HG03432 (cell line): ENCODE measurements at regions not wholly inside any gene's neighbourhood (a gene's known extent, or its start where the extent isn't known, plus 50 kb on each side); places are given as distances from the start of the nearest gene placed in this dataset.
"Not testable (repeated sequence)": the region's sequence is repeated elsewhere in the genome, so short reads cannot be mapped to it uniquely, and the experiment has no call there.

Source experiments
- ATAC-seq: cut with Tn5 transposase; IDR thresholded peaks from one replicate; pipeline ENCODE4 v1.9.1; 2021; ENCODE audit warnings: mild to moderate bottlenecking, moderate library complexity; ENCODE audit not compliant: unreplicated experiment

DNA sequence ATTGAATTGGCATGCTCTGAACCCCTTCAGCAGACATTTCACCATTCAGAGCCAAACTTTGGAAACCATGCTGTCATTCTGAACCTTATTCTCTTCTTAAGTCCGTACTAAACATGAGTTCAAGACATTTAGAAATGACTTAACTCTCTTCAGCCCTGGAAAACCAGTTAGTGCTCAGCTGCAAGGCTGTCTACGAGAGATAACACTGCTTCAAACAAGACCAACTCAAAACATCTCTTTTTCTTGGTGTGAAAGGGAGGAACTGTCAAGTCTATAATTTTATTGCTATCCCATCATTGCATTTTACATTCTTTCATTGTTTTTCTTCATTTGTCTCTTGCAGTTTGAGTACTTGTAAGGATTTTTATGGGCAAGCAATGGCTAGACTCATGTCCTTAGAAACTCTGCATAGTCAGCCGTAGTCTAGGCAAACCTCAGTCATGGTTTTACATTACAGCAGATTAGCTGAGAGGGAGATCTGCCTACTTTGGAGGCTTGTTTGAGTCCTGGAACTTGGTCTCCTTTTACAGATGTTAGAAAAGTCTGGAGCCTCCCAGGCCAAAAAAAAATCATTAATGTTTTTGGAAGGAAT is 120.6 kb upstream of the JADE1 start:
- ATAC-seq: no peak

DNA sequence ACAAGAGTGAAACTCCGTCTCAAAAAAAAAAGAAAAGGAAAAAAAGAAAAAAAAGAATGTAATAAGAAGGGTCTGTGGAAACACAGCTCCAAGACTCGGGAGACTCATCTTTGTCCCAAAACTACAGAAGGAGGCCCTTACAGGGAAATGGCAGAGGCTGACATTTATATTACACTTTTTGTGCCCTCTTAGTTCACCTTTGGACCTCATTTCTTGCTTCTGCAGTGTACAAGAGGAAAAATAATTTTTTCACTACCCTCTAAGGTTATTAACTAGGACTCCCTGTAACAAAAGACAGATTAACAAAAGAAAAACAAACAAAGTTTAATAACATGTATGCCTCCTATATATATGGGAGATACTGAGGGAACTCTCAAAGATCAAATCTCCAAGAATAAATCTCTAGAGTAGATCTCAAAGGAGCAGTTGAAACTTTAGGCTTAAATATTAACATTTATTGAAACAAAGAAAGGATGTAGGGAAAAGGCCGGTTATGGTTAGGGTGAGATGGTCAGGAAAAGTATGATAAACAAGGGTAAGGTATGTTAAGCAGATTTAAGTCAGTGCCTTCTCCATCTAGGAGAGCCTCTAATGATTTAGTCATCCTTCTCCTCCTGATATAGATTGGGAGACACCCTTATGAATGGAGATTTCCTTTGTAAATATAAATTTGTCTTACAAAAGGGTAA is 121.3 kb upstream of the JADE1 start:
- no peak for ATAC-seq

DNA sequence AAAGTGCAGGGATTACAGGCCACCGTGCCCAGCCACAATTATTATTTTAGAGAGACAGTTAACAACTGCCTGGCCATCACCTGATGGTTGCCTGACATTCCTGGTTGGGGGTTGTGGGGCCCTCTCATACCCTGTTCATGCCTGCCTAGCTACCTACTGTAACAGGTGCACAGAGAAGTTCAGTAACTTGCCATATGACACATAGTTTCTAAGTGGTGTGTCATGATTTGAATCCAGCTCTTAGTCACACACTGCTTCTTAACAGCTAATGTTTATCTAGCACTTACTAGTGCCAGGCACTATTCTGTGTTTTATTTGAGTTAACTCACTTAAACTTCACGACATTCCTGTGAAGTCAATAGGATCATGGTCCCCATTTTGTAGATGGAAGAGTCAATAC is 122.7 kb upstream of the JADE1 start:
- ATAC-seq: no peak

- no peak for ATAC-seq
Observed at GRCh38 chr4:128686032-128686465, 123.5 kb upstream of the JADE1 start.

GRCh38 chr4:128684016-128684415 is 125.5 kb upstream of the JADE1 start:
- no peak for ATAC-seq

DNA sequence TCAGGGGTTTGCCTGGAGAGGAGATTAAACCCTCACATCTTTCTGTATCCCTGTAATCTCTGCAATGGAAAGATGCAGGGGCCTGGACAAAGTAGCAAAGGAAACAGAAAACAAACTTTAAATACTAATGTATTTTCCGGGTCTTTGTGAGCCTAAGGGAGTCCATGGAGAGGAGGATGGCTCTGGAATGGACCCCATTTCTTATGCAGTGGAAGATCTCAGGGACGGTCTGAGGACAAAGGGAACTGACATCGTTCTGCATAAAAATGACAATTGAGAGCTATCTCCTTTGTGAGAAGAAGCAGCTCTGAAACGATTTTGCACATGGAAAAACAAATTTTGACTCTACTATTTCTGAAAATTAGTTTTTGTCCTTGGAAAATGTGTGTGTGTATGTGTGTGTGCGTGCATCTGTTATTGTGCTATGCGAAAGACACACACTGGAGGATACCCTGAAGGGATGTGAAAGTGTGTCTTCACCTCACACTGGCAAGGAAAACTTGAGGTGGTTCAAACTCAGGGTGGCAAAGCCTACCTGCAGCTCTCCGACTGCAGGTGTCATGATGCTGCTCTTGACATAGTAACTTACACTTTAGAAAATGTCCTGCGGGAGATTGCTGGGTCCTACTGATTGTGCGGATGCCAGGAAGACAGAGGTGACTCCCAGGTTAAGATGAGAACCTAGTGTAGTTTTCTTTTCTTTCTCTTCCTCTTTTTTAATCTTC is 126.4 kb upstream of the JADE1 start:
- no peak for ATAC-seq

DNA sequence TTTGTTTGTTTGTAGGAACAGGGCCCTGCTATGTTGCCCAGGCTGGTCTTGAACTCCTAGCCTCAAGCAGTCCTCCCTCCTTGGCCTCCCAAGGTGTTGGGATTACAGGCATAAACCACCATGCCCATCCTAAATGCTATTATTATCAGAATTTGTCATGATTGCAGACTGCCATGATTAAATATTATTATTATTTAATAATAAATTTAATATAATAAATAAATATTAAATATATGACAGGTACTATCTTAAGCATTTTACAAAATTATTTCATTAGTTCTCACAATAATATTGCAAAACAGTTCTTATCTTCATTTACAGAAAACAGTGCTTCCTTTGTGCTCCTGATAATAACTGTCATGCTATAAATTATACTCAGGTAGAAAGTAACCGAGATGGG is 133.4 kb upstream of the JADE1 start:
- no peak for ATAC-seq

- ATAC-seq: peak; percentile 96
Observed at GRCh38 chr4:128675083-128675482, 134.4 kb upstream of the JADE1 start.

DNA sequence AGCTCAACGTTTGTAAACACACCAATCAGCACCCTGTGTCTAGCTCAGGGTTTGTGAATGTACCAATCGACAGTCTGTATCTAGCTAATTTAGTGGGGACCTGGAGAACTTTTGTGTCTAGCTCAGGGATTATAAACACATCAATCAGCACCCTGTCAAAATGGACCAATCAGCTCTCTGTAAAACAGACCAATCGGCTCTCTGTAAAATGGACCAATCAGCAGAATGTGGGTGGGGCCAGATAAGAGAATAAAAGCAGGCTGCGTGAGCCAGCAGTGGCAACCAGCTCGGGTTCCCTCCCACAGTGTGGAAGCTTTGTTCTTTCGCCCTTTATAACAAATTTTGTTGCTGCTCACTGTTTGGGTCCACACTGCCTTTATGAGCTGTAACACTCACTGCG is 136.3 kb upstream of the JADE1 start:
- not testable (repeated sequence) for ATAC-seq

- ATAC-seq: not testable (repeated sequence)
Observed at GRCh38 chr4:128672596-128672995, 136.9 kb upstream of the JADE1 start.

GRCh38 chr4:128670513-128670912 is 139.0 kb upstream of the JADE1 start:
- no peak for ATAC-seq

GRCh38 chr4:128668566-128668965 is 140.9 kb upstream of the JADE1 start:
- ATAC-seq: no peak

DNA sequence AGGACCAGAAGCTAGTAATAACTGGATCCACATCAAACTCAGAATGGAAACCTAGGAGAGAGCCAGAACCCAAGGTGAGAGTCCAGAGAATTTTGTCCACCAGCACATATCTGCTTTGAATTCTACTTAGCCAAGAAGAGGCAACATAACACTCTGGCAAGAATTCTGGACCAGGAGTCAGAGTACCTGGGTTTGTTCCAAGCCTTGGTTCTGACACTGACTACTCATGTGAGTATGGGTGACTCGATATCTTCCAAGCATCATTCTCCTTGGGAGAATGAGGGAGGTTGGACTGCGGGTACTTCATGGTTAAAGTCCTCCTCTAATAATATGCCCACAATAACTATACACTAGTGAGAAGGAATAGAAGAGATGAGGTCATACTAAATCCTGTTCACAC is 144.0 kb upstream of the JADE1 start:
- no peak for ATAC-seq

- ATAC-seq: peak; percentile 80
Observed at GRCh38 chr4:128663325-128663724, 146.2 kb upstream of the JADE1 start.

DNA sequence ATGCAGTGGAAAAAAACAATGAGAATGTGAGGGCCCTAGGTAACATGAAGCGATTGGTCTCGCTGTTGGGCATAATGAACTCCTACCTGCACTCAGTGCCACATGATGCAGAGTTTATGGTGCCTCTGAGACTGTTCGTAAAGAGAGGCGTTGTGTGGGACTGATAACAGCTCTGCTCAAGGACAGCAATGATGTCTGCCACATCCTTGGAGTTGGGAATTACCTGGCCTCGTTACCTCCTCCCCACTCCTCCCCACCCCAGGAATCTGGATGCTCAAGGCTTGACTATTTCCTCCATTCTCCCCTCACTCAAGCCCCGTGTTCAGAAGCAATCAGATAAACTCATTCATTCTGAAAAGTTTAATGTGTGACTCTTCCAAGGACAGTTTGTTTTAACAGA is 148.0 kb upstream of the JADE1 start:
- no peak for ATAC-seq

DNA sequence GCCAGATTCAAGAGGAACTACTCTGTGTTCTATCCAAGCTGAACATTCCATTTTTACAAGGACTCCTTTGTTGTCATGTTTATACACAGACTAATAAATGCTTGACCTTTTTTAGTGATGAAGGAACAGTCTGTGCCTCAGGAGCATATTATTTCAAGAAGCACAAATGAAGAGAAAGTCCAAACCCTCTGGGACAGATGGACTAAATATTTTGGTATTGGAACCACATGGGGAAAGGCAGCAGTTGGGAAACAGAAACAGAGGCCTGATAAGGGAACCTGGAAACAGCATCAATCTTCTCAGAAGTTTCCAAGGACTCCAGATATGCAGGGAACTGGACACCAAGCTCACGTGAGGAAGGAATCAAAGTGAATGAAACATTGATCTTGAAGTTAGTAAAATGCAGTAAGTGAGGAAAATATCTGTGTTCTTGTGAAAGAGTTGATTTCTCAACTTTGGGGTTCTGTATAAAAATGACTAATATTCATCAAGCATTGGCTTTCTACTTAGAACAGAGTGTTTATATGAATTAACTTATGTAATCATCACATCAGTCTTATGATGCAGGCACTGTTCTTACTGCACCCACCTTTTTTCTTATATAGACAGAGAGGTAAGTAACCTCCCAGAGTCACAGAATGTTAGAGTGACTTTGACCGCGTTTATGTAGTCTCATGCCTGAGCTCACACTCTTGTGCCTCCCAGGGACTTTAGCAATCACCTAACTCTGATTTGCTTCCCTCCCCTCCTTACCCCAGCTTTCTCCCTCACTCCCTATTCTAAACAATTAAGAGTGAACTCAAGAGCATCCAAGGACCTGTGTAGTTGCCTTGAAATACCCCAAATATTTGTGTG is 148.9 kb upstream of the JADE1 start:
- no peak for ATAC-seq

GRCh38 chr4:128658214-128658631 is 151.3 kb upstream of the JADE1 start:
- ATAC-seq: peak; percentile 71

- no peak for ATAC-seq
Observed at GRCh38 chr4:128657638-128658037, 151.9 kb upstream of the JADE1 start.

DNA sequence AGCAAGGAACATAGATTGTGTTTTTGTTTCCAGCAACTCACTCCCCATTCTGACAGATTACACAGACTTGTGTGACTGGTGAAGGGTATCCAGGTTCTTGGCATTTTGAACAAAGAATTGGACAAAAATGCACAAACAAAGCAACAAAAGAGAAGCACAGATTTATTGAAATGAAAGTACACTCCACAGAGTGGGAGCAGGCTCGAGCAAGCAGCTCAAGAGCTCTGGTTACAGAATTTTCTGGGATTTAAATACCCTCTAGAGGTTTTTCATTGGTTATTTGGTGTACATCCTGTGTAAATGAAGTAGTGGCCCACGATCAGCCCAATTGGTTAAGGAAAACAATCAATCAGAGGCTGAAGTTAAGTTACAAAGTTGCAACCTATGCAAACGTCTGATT is 155.0 kb upstream of the JADE1 start:
- ATAC-seq: no peak

DNA sequence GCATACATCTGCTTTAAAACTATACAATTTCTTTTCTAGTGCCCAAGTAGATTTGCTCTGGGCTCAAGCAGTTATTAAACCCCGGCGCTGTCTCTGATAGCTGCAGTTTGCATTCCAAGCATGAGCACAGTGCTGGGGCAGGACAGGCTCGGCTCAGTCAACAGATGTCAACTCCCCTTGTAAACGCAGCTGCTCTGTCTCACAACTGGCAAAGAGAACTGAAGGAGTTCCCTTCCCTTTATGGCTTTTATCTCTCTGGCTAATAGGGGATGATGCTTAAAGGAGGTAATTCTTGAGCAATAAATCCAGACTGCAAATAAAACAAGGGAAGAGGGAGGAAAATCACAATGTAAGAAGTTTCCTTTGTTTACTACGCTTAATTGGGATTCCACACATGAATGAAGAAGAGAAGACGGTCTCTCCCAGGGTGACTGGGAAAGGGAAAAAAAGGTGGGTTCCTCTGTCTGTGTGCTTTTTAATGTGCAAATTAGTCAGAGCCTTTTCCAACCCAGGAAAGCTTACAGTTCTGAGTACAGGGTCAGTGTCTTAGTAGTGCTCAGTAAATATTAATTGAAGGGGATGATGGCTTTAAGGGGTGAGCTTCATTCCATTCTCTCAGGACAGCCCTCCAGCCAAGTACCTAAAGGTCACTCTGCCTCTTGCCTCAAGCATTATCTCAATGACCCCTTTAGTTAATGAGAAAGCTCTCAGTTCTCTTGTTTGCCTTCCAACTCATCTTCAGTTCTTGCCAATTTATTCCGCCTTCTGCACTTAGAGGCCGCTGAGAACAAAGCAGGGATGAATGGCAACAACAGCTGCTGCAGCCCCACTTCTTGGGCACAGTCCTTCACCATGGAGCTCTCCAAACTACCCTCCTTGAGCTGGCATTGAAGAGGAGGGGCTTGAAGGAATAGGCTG is 155.7 kb upstream of the JADE1 start:
- no peak for ATAC-seq
